ENCODE measurements at regions not wholly inside any gene's neighbourhood (a gene's known extent, or its start where the extent isn't known, plus 50 kb on each side); places are given as distances from the start of the nearest gene placed in this dataset.
A peak's percentile ranks its signal among the peaks of the same experiment; 100 is the strongest.
"Not testable (repeated sequence)": the region's sequence is repeated elsewhere in the genome, so short reads cannot be mapped to it uniquely, and the experiment has no call there.

DNA sequence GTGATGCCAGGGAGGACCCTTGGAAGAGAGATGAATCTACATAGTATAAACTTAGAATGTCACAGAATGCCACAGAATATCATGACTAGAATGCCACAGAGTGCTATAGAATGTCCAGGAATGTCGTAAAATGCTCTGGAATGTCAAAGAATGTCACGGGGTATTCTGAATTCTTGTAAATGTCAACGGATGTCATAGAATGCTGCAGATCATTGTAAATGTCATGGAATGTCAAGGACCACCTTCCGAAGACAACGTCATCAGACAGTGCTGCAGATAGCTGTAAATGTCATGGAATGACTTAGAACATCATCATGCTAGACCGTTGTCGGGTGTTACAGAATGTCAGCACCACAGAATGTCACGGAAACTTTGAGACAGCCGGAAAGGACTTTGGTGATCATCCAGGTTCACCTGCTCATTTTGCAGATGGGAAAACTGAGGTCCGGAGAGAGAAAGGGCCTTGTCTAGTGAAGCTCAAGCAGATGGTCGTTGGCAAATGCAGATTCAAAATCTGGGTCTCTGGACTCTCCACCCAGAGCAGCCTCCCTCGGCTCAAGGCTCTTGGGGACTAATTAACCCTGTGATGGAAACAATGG is 117.1 kb downstream of the LHX2 start:
- H3K79me2 ChIP-seq (ENCODE audit: insufficient read depth, low read length), result no peaks in the 10 kb centered on the region
- H3K9me3 Mint-ChIP-seq (ENCODE audit: unreplicated experiment), result peaks cover 2% of the 10 kb centered on the region
- H3K27me3 Mint-ChIP-seq (ENCODE audit: low read depth, unreplicated experiment), result peaks cover 30% of the 10 kb centered on the region
- no peak overlapping the region for H3K4me2 ChIP-seq (ENCODE audit: low read length)
- DNase-seq (ENCODE audit: low read depth) (no peak), FAIRE-seq (no peak)
- no peaks in the 10 kb centered on the region for H3K9me3 ChIP-seq (ENCODE audit: insufficient read depth, low read depth, low read length)
- TF ChIP-seq, protein P1, sequence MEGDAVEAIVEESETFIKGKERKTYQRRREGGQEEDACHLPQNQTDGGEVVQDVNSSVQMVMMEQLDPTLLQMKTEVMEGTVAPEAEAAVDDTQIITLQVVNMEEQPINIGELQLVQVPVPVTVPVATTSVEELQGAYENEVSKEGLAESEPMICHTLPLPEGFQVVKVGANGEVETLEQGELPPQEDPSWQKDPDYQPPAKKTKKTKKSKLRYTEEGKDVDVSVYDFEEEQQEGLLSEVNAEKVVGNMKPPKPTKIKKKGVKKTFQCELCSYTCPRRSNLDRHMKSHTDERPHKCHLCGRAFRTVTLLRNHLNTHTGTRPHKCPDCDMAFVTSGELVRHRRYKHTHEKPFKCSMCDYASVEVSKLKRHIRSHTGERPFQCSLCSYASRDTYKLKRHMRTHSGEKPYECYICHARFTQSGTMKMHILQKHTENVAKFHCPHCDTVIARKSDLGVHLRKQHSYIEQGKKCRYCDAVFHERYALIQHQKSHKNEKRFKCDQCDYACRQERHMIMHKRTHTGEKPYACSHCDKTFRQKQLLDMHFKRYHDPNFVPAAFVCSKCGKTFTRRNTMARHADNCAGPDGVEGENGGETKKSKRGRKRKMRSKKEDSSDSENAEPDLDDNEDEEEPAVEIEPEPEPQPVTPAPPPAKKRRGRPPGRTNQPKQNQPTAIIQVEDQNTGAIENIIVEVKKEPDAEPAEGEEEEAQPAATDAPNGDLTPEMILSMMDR (IDR thresholded peaks at IDR 0.05; ENCODE audit: insufficient read depth, low read depth, low read length), result no peak
- no peak for TF ChIP-seq EZH2 (IDR thresholded peaks at IDR 0.05; ENCODE audit: insufficient read depth, low read length)
- no peak overlapping the region for H3K4me3 ChIP-seq (ENCODE audit: insufficient read depth, low read depth, low read length)
- no peaks in the 10 kb centered on the region for H3K36me3 ChIP-seq (ENCODE audit: insufficient read depth, low read length)
- no peak overlapping the region for H2AFZ ChIP-seq (ENCODE audit: low read depth, low read length)
- H3K27ac Mint-ChIP-seq (ENCODE audit: unreplicated experiment), result no peak overlapping the region
- H4K20me1 ChIP-seq (ENCODE audit: insufficient read depth, low read length), result no peaks in the 10 kb centered on the region
- no peak overlapping the region for H3K4me3 Mint-ChIP-seq (ENCODE audit: unreplicated experiment)
- peaks cover 6% of the 10 kb centered on the region for H3K4me1 ChIP-seq (ENCODE audit: insufficient read depth, low read length)
- no peak overlapping the region for H3K27ac ChIP-seq (ENCODE audit: low read depth, low read length)
- no peaks in the 10 kb centered on the region for H3K36me3 Mint-ChIP-seq (ENCODE audit: low read depth, unreplicated experiment)
- no peak overlapping the region for H3K9ac ChIP-seq (ENCODE audit: low read length)
- no peaks in the 10 kb centered on the region for H3K27me3 ChIP-seq (ENCODE audit: insufficient read depth, low read length)
- peaks cover 14% of the 10 kb centered on the region for H3K4me1 Mint-ChIP-seq (ENCODE audit: low read depth, unreplicated experiment)

DNA sequence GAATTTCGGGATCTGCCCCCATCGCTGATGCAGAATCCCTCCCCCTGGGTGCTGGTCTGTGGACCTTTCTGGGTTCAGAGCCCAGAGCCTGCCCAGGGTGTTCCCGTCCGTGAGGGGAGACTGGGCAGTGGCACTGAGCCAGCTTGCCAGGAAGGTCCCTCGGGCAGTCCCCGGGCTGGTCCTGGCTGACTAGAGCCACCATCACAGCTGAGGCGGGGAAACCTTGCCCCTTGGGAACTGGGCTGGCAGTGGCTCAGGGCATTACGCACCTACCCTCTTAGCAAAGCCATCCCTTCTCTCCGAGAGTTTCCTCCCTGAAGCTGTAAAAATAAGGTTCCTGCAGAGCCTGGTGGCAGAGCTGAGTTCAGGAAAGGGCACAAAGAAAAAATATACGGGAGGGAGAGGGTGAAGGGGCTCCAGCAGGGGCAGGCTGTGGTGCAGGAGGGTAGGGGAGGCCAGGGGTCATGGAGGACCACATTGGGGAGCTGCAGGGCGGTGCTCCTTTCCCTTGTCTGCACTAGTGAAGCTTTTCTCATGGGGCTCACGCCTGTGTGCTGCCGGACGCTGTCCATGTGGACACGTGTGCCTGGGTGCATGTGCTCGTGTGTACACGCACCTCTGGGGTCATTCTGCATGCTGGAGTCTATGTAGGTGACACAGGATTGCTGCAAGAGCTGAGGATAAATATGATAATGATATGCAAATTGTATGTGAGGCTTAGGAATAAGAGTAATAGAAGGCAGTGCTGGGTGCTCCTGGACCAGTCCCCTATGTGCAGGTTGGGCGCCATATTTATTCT is 118.9 kb downstream of the LHX2 start:
- DNase-seq (ENCODE audit: low read depth) (no peak), FAIRE-seq (no peak)
- no peaks in the 10 kb centered on the region for H3K27me3 ChIP-seq (ENCODE audit: insufficient read depth, low read length)
- H3K9ac ChIP-seq (ENCODE audit: low read length), result no peak overlapping the region
- H2AFZ ChIP-seq (ENCODE audit: low read depth, low read length), result no peak overlapping the region
- peaks cover 6% of the 10 kb centered on the region for H3K4me1 ChIP-seq (ENCODE audit: insufficient read depth, low read length)
- H3K79me2 ChIP-seq (ENCODE audit: insufficient read depth, low read length), result no peaks in the 10 kb centered on the region
- H3K4me3 ChIP-seq (ENCODE audit: insufficient read depth, low read depth, low read length), result no peak overlapping the region
- H3K9me3 Mint-ChIP-seq (ENCODE audit: unreplicated experiment), result no peaks in the 10 kb centered on the region
- H3K36me3 ChIP-seq (ENCODE audit: insufficient read depth, low read length), result no peaks in the 10 kb centered on the region
- no peaks in the 10 kb centered on the region for H3K36me3 Mint-ChIP-seq (ENCODE audit: low read depth, unreplicated experiment)
- TF ChIP-seq EZH2 (IDR thresholded peaks at IDR 0.05; ENCODE audit: insufficient read depth, low read length), result no peak
- TF ChIP-seq, protein P1 (IDR thresholded peaks at IDR 0.05; ENCODE audit: insufficient read depth, low read depth, low read length), result no peak
- H3K4me3 Mint-ChIP-seq (ENCODE audit: unreplicated experiment), result no peak overlapping the region
- H3K4me1 Mint-ChIP-seq (ENCODE audit: low read depth, unreplicated experiment), result peaks cover 14% of the 10 kb centered on the region
- no peak overlapping the region for H3K4me2 ChIP-seq (ENCODE audit: low read length)
- no peak overlapping the region for H3K27ac Mint-ChIP-seq (ENCODE audit: unreplicated experiment)
- no peaks in the 10 kb centered on the region for H4K20me1 ChIP-seq (ENCODE audit: insufficient read depth, low read length)
- no peak overlapping the region for H3K27ac ChIP-seq (ENCODE audit: low read depth, low read length)
- no peaks in the 10 kb centered on the region for H3K9me3 ChIP-seq (ENCODE audit: insufficient read depth, low read depth, low read length)
- peaks cover 17% of the 10 kb centered on the region for H3K27me3 Mint-ChIP-seq (ENCODE audit: low read depth, unreplicated experiment)

DNA sequence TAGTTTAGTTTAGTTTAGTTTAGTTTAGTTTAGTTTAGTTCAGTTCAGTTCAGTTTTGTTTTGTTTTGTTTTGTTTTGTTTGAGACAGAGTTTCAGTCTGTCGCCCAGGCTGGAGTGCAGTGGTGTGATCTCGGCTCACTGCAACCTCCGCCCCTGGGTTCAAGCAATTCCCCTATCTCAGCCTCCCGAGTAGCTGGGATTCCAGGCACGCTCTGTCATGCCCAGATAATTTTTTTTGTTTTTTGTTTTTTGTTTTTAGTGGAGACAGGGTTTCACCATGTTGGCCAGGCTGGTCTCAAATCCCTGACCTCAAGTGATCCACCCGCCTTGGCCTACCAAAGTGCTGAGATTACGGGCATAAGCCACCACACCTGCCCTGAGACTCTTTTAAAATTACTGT is 120.0 kb downstream of the LHX2 start:
- H2AFZ ChIP-seq (ENCODE audit: low read depth, low read length); H3K36me3 Mint-ChIP-seq (ENCODE audit: low read depth, unreplicated experiment); H3K27ac ChIP-seq (ENCODE audit: low read depth, low read length); H3K79me2 ChIP-seq (ENCODE audit: insufficient read depth, low read length); H3K4me2 ChIP-seq (ENCODE audit: low read length); H3K9me3 ChIP-seq (ENCODE audit: insufficient read depth, low read depth, low read length); DNase-seq (ENCODE audit: low read depth); H4K20me1 ChIP-seq (ENCODE audit: insufficient read depth, low read length); H3K4me3 ChIP-seq (ENCODE audit: insufficient read depth, low read depth, low read length); H3K4me3 Mint-ChIP-seq (ENCODE audit: unreplicated experiment); H3K27me3 ChIP-seq (ENCODE audit: insufficient read depth, low read length); H3K9me3 Mint-ChIP-seq (ENCODE audit: unreplicated experiment); H3K9ac ChIP-seq (ENCODE audit: low read length); H3K4me1 ChIP-seq (ENCODE audit: insufficient read depth, low read length); H3K36me3 ChIP-seq (ENCODE audit: insufficient read depth, low read length); FAIRE-seq: not testable (repeated sequence)
- Mint-ChIP-seq H3K27me3 (ENCODE audit: low read depth, unreplicated experiment) (peaks cover 21% of the 10 kb centered on the region), H3K4me1 (ENCODE audit: low read depth, unreplicated experiment) (peaks cover 14% of the 10 kb centered on the region), H3K27ac (ENCODE audit: unreplicated experiment) (peak overlapping the region; percentile 58)
